PFSK-1 (cell line): ENCODE measurements at regions not wholly inside any gene's neighbourhood (a gene's known extent, or its start where the extent isn't known, plus 50 kb on each side); places are given as distances from the start of the nearest gene placed in this dataset.

Experiments
- POLR2AphosphoS5 ChIP-seq: IDR thresholded peaks from 2 replicates; pipeline ENCODE4 v1.6.1; 2012; ENCODE audit warnings: low read depth, mild to moderate bottlenecking, control low read depth, low read length, moderate library complexity
- REST ChIP-seq, 2 experiments: IDR thresholded peaks; 2 replicates each; pipeline versions ENCODE4 v1.6.1 to v1.8.0; 2011 to 2012; ENCODE audit warnings: low read depth in 2 of 2, low read length in 2 of 2, control low read depth in 1 of 2, inconsistent platforms in 1 of 2, mild to moderate bottlenecking in 1 of 2, moderate library complexity in 1 of 2; ENCODE audit not compliant: insufficient read depth in 1 of 2
- SIN3A ChIP-seq: IDR thresholded peaks from 2 replicates; pipeline ENCODE4 v1.6.1; 2012; ENCODE audit warnings: mild to moderate bottlenecking, low read length, moderate library complexity, borderline replicate concordance; ENCODE audit not compliant: insufficient read depth

- TF ChIP-seq POLR2AphosphoS5 (no peak), REST (IDR thresholded peaks at IDR 0.05; ENCODE audit: insufficient read depth in 1 of 2, low read depth in 2 of 2, low read length in 2 of 2) (no peak), SIN3A (no peak)
These were observed 76.8 kb upstream of the NANOS1 start for GRCh38 chr10:118952493-118953295.
